ENCODE measurements at regions not wholly inside any gene's neighbourhood (a gene's known extent, or its start where the extent isn't known, plus 50 kb on each side); places are given as distances from the start of the nearest gene placed in this dataset.

- DNase-seq: no peak
Observed at GRCh38 chr18:51848702-51849101, 491.3 kb upstream of the DCC start.

GRCh38 chr18:51852681-51853080 is 487.3 kb upstream of the DCC start:
- DNase-seq: no peak

- DNase-seq: no peak
Observed at GRCh38 chr18:51857989-51858388, 482.0 kb upstream of the DCC start.

GRCh38 chr18:51861046-51861445 is 479.0 kb upstream of the DCC start:
- DNase-seq: no peak

GRCh38 chr18:51862051-51862715 is 477.8 kb upstream of the DCC start:
- DNase-seq: no peak

GRCh38 chr18:51864219-51864965 is 475.6 kb upstream of the DCC start:
- DNase-seq: no peak

- DNase-seq: no peak
Observed at GRCh38 chr18:51865538-51865937, 474.5 kb upstream of the DCC start.

- peak; percentile 26 for DNase-seq
Observed at GRCh38 chr18:51867767-51868166, 472.2 kb upstream of the DCC start.

GRCh38 chr18:51878724-51879123 is 461.3 kb upstream of the DCC start:
- DNase-seq: no peak

GRCh38 chr18:51879329-51879728 is 460.7 kb upstream of the DCC start:
- DNase-seq: no peak

GRCh38 chr18:51881394-51881793 is 458.6 kb upstream of the DCC start:
- DNase-seq: no peak

- DNase-seq: no peak
Observed at GRCh38 chr18:51884039-51884438, 456.0 kb upstream of the DCC start.

- DNase-seq: no peak
Observed at GRCh38 chr18:51890762-51891161, 449.2 kb upstream of the DCC start.

GRCh38 chr18:51891876-51892275 is 448.1 kb upstream of the DCC start:
- no peak for DNase-seq

GRCh38 chr18:51897884-51898283 is 442.1 kb upstream of the DCC start:
- no peak for DNase-seq

- DNase-seq: no peak
Observed at GRCh38 chr18:51907687-51908597, 432.1 kb upstream of the DCC start.

- no peak for DNase-seq
Observed at GRCh38 chr18:51908598-51908944, 431.4 kb upstream of the DCC start.

- DNase-seq: no peak
Observed at GRCh38 chr18:51911584-51911983, 428.4 kb upstream of the DCC start.

GRCh38 chr18:51912381-51912780 is 427.6 kb upstream of the DCC start:
- DNase-seq: no peak

- DNase-seq: no peak
Observed at GRCh38 chr18:51915176-51915575, 424.8 kb upstream of the DCC start.

- DNase-seq: no peak
Observed at GRCh38 chr18:51921862-51922261, 418.1 kb upstream of the DCC start.

- DNase-seq: no peak
Observed at GRCh38 chr18:51933903-51934302, 406.1 kb upstream of the DCC start.

GRCh38 chr18:51936115-51936514 is 403.9 kb upstream of the DCC start:
- DNase-seq: no peak

Measured in muscle of arm (tissue), 1 donor.